Urinary bladder (tissue), 4 donors: ENCODE measurements at regions not wholly inside any gene's neighbourhood (a gene's known extent, or its start where the extent isn't known, plus 50 kb on each side); places are given as distances from the start of the nearest gene placed in this dataset. TPM values are rescaled to one million over a fixed set of nuclear protein-coding genes. Genes with fewer than 3 reads are reported as not detected.
"Not testable (repeated sequence)": the region's sequence is repeated elsewhere in the genome, so short reads cannot be mapped to it uniquely, and the experiment has no call there.

Experiments
- DNase-seq: peaks from one replicate; pipeline ENCODE4 v3.0.0-alpha.2; 2015; ENCODE audit errors: extremely low spot score
- H3K27ac ChIP-seq: one replicate; pipeline ENCODE4 v1.5.1; 2013; ENCODE audit warnings: low read depth, mild to moderate bottlenecking, moderate library complexity
- H3K36me3 ChIP-seq: one replicate; pipeline ENCODE4 v1.6.1; 2013; ENCODE audit warnings: mild to moderate bottlenecking, moderate library complexity; ENCODE audit not compliant: insufficient read depth
- H3K4me1 ChIP-seq: one replicate; pipeline ENCODE4 v1.6.1; 2013; ENCODE audit warnings: mild to moderate bottlenecking, moderate library complexity; ENCODE audit not compliant: insufficient read depth
- H3K4me3 ChIP-seq: one replicate; pipeline ENCODE4 v1.5.1; 2013; ENCODE audit warnings: low read depth, low read length
- WGBS: extraction: QIAGEN DNeasy Blood & Tissue Kit; methylation state at CpG from one replicate; pipeline ENCODE4 v1.1.7; 2013; 5-methylcytosine and 5-hydroxymethylcytosine counted together
- small RNA-seq: library from RNA; depleted of rRNA; stranded (forward); fragments of <200 nt; gene quantifications from one replicate; pipeline ENCODE3, GENCODE V24; 2014
- donor health status: healthy with polysubstance abuse.
- donor health status: healthy.

GRCh38 chr5:62248192-62248591 lies 57.8 kb upstream of the KIF2A start:
- H3K4me3 ChIP-seq, H3K36me3 ChIP-seq, H3K4me1 ChIP-seq, H3K27ac ChIP-seq, DNase-seq: not testable (repeated sequence)
- WGBS: 96% methylated on average over 6 of the region's 6 CpGs

GRCh38 chr5:62250085-62250484 lies 55.9 kb upstream of the KIF2A start:
- H3K36me3 ChIP-seq, DNase-seq, H3K4me3 ChIP-seq, H3K4me1 ChIP-seq, H3K27ac ChIP-seq: not testable (repeated sequence)
- 64% methylated on average over 3 of the region's 3 CpGs for WGBS

- H3K4me1 ChIP-seq, H3K27ac ChIP-seq, DNase-seq, H3K36me3 ChIP-seq, H3K4me3 ChIP-seq: not testable (repeated sequence)
- WGBS: 90% methylated on average over 4 of the region's 4 CpGs
These were observed 55.1 kb upstream of the KIF2A start for GRCh38 chr5:62250919-62251318.

GRCh38 chr5:62252519-62252918 lies 53.5 kb upstream of the KIF2A start:
- not testable (repeated sequence) for H3K27ac ChIP-seq, H3K4me3 ChIP-seq, H3K4me1 ChIP-seq, DNase-seq, H3K36me3 ChIP-seq
- 85% methylated on average over 2 of the region's 2 CpGs for WGBS

- not testable (repeated sequence) for H3K27ac ChIP-seq, H3K4me3 ChIP-seq, H3K4me1 ChIP-seq, H3K36me3 ChIP-seq, DNase-seq
- 89% methylated on average over 1 of the region's 1 CpG for WGBS
These were observed 50.5 kb upstream of the KIF2A start for GRCh38 chr5:62255551-62255950.

GRCh38 chr5:62256161-62257019 lies 49.6 kb upstream of the KIF2A start:
- Histone ChIP-seq H3K4me1 (no peaks in the 10 kb centered on the region), H3K4me3 (no peak overlapping the region), H3K27ac (no peak overlapping the region), H3K36me3 (no peaks in the 10 kb centered on the region)
- no peak for DNase-seq
- 26% methylated on average over 8 of the region's 8 CpGs for WGBS

Small RNA genes lying in the stretch of these regions (small RNA-seq; reads per million reads assigned to genes)
- gene RN7SKP157 (not detected), gene RNU6-913P (not detected)
